ENCODE measurements at regions not wholly inside any gene's neighbourhood (a gene's known extent, or its start where the extent isn't known, plus 50 kb on each side); places are given as distances from the start of the nearest gene placed in this dataset.

DNA sequence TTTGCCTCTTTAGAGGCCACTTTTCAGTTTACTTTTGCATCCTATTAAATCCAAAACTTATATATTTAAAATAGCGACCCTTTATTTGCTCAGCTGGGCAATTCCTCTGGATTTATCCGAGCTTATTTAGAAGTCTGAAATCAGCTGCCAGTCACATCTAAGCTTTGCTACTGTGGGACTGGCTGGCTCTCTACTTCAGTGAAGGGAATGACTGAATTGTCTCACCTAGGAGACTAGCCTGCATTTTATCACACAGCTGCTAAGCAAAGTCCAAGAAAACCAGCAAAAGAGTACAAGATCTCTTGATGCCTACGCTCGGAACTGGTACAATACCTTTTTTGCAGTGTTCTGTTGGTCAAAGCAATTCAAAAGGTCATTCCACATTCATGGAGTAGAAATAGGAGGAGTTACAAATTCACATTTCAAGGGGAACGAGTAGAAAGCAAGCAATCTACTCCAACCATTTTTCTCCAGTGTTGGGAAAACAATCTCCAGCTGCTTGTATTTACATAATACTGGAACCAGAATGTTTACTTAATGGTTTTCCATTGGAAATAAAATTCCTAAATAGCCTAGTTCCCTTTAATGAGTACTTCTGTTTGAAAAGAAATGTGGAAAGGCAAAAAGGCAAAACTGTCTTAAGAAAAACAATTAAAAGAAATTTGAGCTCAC lies 160.2 kb downstream of the MAGEB5 start:
- TF ChIP-seq, protein P1, sequence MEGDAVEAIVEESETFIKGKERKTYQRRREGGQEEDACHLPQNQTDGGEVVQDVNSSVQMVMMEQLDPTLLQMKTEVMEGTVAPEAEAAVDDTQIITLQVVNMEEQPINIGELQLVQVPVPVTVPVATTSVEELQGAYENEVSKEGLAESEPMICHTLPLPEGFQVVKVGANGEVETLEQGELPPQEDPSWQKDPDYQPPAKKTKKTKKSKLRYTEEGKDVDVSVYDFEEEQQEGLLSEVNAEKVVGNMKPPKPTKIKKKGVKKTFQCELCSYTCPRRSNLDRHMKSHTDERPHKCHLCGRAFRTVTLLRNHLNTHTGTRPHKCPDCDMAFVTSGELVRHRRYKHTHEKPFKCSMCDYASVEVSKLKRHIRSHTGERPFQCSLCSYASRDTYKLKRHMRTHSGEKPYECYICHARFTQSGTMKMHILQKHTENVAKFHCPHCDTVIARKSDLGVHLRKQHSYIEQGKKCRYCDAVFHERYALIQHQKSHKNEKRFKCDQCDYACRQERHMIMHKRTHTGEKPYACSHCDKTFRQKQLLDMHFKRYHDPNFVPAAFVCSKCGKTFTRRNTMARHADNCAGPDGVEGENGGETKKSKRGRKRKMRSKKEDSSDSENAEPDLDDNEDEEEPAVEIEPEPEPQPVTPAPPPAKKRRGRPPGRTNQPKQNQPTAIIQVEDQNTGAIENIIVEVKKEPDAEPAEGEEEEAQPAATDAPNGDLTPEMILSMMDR (IDR thresholded peaks at IDR 0.05): no peak
- TF ChIP-seq POLR2A (IDR thresholded peaks at IDR 0.05): no peak
- TF ChIP-seq POLR2AphosphoS5 (IDR thresholded peaks at IDR 0.05): no peak
